Right lobe of liver (tissue), 6 donors: ENCODE measurements at regions not wholly inside any gene's neighbourhood (a gene's known extent, or its start where the extent isn't known, plus 50 kb on each side); places are given as distances from the start of the nearest gene placed in this dataset.

Experiments used
- ATAC-seq, 4 donors: fragments of 200-7000 bp; cut with Tn5 transposase; one replicate each; pipeline ENCODE4 v1.9.1; 2020; ENCODE audit warnings: mild to moderate bottlenecking in 4 of 4, moderate library complexity in 4 of 4
- DNase-seq, 3 donors: peaks; one replicate each; pipeline ENCODE4 v3.0.0-alpha.2; 2020
- H3K27ac ChIP-seq, 3 donors: fragments of 200-600 bp; one replicate each; pipeline ENCODE4 v1.8.0; 2022
- H3K27me3 ChIP-seq, 2 donors: fragments of 200-600 bp; one replicate each; pipeline ENCODE4 v1.8.0; 2022
- H3K36me3 ChIP-seq, 4 donors: fragments of 200-600 bp; sonication (generic) in 1 of 4; one replicate each; pipeline versions ENCODE4 v1.5.1 to v1.8.0; 2017 to 2022; ENCODE audit warnings: control low read depth in 1 of 4
- H3K4me1 ChIP-seq, 4 donors: fragments of 200-600 bp; sonication (generic) in 1 of 4; one replicate each; pipeline versions ENCODE4 v1.5.1 to v1.8.0; 2017 to 2022; ENCODE audit warnings: control low read depth in 1 of 4
- H3K4me3 ChIP-seq, 3 donors: fragments of 200-600 bp; one replicate each; pipeline ENCODE4 v1.8.0; 2022
- H3K9me3 ChIP-seq, 4 donors: fragments of 200-600 bp; sonication (generic) in 1 of 4; one replicate each; pipeline versions ENCODE4 v1.5.1 to v1.8.0; 2017 to 2022; ENCODE audit warnings: control low read depth in 1 of 4
- POLR2A ChIP-seq: fragments of 450-650 bp; IDR thresholded peaks from one replicate; pipeline ENCODE4 v1.6.1; 2017; ENCODE audit warnings: antibody characterized with exemption, mild to moderate bottlenecking
- WGBS: methylation state at CpG from one replicate; pipeline ENCODE4 v1.1.6; 2018; ENCODE audit warnings: low coverage, low lambda C conversion rate; ENCODE audit not compliant: insufficient coverage; ENCODE audit errors: missing lambda C conversion rate; 5-methylcytosine and 5-hydroxymethylcytosine counted together
- intact Hi-C, 2 donors: fragments of 100-400 bp; cut with DNase I; formaldehyde crosslinking; loops; one replicate each; pipeline versions ENCODE4 v1.11.2 to v1.14.1; 2022
- TF ChIP-seq, protein P1 (sequence below), 4 donors: fragments of 200-600 bp in 3 of 4; fragments of 450-650 bp in 1 of 4; IDR thresholded peaks; one replicate each; pipeline versions ENCODE4 v1.5.1 to v1.8.0; 2016 to 2022; ENCODE audit warnings: antibody characterized with exemption in 4 of 4, mild to moderate bottlenecking in 2 of 4
- donor health status: DM: no; HTN: yes; CAD: no.
- donor health status: DM: no; HTN: no; CAD: no.
- donor health status: DM: no; HTN: no; CAD: no.
- donor health status: DM: no; HTN: yes; CAD: no.
- donor health status: DM: no; HTN: yes; CAD: no.

DNA sequence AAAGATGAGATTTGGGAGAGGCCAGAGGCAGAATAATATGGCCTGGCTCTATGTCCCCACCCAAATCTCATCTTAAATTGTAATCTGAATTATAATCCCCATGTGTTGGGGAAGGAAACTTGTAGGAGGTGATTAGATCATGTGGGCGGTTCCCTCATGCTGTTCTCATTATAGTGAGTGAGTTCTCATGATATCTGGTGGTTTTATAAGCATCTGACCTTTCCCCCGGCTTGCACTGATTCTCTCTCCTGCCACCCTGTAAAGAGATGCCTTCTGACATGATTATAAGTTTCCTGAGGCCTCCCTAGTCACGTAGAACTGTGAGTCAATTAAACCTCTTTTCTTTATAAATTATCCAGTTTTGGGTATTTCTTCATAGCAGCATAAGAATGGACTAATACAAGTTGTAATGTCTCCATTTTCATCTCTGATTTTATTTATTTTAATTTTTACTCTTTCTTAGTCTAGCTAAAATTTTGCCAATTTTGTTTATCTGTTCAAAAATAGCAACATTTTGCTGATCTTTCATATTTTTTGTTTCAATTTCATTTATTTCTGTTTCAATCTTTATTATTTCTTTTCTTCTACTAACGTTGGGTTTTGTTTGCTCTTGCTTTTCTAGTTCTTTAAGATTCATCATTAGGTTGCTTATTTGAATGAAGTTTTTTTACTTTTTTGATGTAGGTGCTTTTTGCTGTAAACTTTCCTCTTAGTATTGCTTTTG lies 67.0 kb upstream of the ZRANB2 start:
- DNase-seq (no peak), ATAC-seq (no peak)
- 52% methylated on average over 3 of the region's 4 CpGs for WGBS
- H3K27me3 ChIP-seq = no peaks in the 10 kb centered on the region
- no peaks in the 10 kb centered on the region for H3K36me3 ChIP-seq
- H3K27ac ChIP-seq = no peak overlapping the region
- TF ChIP-seq, protein P1, sequence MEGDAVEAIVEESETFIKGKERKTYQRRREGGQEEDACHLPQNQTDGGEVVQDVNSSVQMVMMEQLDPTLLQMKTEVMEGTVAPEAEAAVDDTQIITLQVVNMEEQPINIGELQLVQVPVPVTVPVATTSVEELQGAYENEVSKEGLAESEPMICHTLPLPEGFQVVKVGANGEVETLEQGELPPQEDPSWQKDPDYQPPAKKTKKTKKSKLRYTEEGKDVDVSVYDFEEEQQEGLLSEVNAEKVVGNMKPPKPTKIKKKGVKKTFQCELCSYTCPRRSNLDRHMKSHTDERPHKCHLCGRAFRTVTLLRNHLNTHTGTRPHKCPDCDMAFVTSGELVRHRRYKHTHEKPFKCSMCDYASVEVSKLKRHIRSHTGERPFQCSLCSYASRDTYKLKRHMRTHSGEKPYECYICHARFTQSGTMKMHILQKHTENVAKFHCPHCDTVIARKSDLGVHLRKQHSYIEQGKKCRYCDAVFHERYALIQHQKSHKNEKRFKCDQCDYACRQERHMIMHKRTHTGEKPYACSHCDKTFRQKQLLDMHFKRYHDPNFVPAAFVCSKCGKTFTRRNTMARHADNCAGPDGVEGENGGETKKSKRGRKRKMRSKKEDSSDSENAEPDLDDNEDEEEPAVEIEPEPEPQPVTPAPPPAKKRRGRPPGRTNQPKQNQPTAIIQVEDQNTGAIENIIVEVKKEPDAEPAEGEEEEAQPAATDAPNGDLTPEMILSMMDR (IDR thresholded peaks at IDR 0.05) = no peak
- TF ChIP-seq POLR2A = no peak
- H3K4me3 ChIP-seq = no peak overlapping the region
- H3K4me1 ChIP-seq = no peaks in the 10 kb centered on the region
- intact Hi-C loops = no loop called here
- H3K9me3 ChIP-seq = no peaks in the 10 kb centered on the region

GRCh38 chr1:71135571-71135970 lies 54.7 kb upstream of the ZRANB2 start:
- Histone ChIP-seq H3K27me3 (no peaks in the 10 kb centered on the region), H3K4me3 (no peak overlapping the region), H3K27ac (no peak overlapping the region), H3K4me1 (no peaks in the 10 kb centered on the region), H3K9me3 (peaks cover 0 to 14% (median 0%) of the 10 kb centered on the region in 4 donors), H3K36me3 (no peaks in the 10 kb centered on the region)
- TF ChIP-seq, protein P1 (IDR thresholded peaks at IDR 0.05) = no peak
- no peak for TF ChIP-seq POLR2A
- intact Hi-C loops = no loop called here
- 67% methylated on average over 2 of the region's 2 CpGs for WGBS
- ATAC-seq = no peak
- DNase-seq = no peak
